Activated CD8-positive, alpha-beta T cell treated with anti-CD3 and anti-CD28 coated beads for 36 hours (primary cell): ENCODE measurements at regions not wholly inside any gene's neighbourhood (a gene's known extent, or its start where the extent isn't known, plus 50 kb on each side); places are given as distances from the start of the nearest gene placed in this dataset.

Source experiments
- ATAC-seq: fragments of 200-7000 bp; cut with Tn5 transposase; one replicate; pipeline ENCODE4 v1.10.0; 2021; ENCODE audit warnings: mild to moderate bottlenecking, moderate library complexity
- CTCF ChIA-PET: fragments of 350-600 bp; sonication (Branson Sonifier 250); formaldehyde crosslinking; loops from one replicate; lab custom pipeline; 2021; ENCODE audit warnings: antibody characterized with exemption; lab: Charles Lee
- POLR2A ChIA-PET: fragments of 350-600 bp; sonication (Branson Sonifier 250); formaldehyde crosslinking; loops from one replicate; lab custom pipeline; 2021; ENCODE audit warnings: antibody characterized with exemption; lab: Charles Lee
- DNase-seq: peaks from one replicate; pipeline ENCODE4 v3.0.0-alpha.2; 2020
- H3K27ac Mint-ChIP-seq: one replicate; pipeline ENCODE4 v1.8.0; 2021; ENCODE audit warnings: mild to moderate bottlenecking, mixed read lengths
- H3K27me3 Mint-ChIP-seq: one replicate; pipeline ENCODE4 v1.8.0; 2021; ENCODE audit warnings: mixed read lengths
- H3K36me3 Mint-ChIP-seq: one replicate; pipeline ENCODE4 v1.8.0; 2021; ENCODE audit warnings: low read depth, mixed read lengths
- H3K4me1 Mint-ChIP-seq: one replicate; pipeline ENCODE4 v1.8.0; 2021; ENCODE audit warnings: low read depth, mixed read lengths
- H3K4me3 Mint-ChIP-seq: one replicate; pipeline ENCODE4 v1.8.0; 2021; ENCODE audit warnings: mild to moderate bottlenecking, moderate library complexity, mixed read lengths
- H3K9me3 Mint-ChIP-seq: one replicate; pipeline ENCODE4 v1.8.0; 2021; ENCODE audit warnings: mixed read lengths
- intact Hi-C: fragments of 100-400 bp; cut with micrococcal nuclease; formaldehyde crosslinking; loops from one replicate; pipeline ENCODE4 v1.10.0; 2022
- TF ChIP-seq, protein P1 (sequence below): fragments of 200-600 bp; IDR thresholded peaks from one replicate; pipeline ENCODE4 v1.8.0; 2022; ENCODE audit warnings: antibody characterized with exemption, mild to moderate bottlenecking

DNA sequence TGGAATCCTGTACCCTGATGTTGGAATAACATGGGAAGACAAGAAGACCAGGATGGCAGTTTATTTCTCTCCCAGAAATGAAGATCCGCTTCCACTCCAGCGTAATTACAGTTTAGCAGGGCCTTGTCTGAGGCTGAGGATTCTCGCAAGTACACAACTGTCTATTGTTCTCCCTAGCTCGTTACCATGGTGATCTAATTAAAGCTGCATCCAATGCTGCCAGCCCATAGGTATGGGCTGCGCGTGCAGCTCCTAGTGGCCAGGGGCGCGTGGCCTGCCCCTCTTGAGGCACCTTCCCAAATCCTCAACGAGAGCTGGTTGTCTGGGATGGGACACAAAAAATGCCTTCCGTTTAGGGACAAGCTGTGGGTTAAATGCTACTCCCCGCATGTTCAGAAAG is 344.9 kb downstream of the CYRIA start:
- TF ChIP-seq, protein P1, sequence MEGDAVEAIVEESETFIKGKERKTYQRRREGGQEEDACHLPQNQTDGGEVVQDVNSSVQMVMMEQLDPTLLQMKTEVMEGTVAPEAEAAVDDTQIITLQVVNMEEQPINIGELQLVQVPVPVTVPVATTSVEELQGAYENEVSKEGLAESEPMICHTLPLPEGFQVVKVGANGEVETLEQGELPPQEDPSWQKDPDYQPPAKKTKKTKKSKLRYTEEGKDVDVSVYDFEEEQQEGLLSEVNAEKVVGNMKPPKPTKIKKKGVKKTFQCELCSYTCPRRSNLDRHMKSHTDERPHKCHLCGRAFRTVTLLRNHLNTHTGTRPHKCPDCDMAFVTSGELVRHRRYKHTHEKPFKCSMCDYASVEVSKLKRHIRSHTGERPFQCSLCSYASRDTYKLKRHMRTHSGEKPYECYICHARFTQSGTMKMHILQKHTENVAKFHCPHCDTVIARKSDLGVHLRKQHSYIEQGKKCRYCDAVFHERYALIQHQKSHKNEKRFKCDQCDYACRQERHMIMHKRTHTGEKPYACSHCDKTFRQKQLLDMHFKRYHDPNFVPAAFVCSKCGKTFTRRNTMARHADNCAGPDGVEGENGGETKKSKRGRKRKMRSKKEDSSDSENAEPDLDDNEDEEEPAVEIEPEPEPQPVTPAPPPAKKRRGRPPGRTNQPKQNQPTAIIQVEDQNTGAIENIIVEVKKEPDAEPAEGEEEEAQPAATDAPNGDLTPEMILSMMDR = no peak
- Mint-ChIP-seq H3K27me3 (no peaks in the 10 kb centered on the region), H3K27ac (no peak overlapping the region), H3K9me3 (no peaks in the 10 kb centered on the region), H3K36me3 (no peaks in the 10 kb centered on the region), H3K4me1 (no peaks in the 10 kb centered on the region), H3K4me3 (no peak overlapping the region)
- intact Hi-C loops = no loop called here
- CTCF ChIA-PET = interaction anchor here (0.6 kb wide), 1 partner anchor 496 kb away, joined by 3 read pairs; no protein-coding TSS in a partner anchor
- DNase-seq (no peak), ATAC-seq (no peak)
- POLR2A ChIA-PET = no interaction called here

DNA sequence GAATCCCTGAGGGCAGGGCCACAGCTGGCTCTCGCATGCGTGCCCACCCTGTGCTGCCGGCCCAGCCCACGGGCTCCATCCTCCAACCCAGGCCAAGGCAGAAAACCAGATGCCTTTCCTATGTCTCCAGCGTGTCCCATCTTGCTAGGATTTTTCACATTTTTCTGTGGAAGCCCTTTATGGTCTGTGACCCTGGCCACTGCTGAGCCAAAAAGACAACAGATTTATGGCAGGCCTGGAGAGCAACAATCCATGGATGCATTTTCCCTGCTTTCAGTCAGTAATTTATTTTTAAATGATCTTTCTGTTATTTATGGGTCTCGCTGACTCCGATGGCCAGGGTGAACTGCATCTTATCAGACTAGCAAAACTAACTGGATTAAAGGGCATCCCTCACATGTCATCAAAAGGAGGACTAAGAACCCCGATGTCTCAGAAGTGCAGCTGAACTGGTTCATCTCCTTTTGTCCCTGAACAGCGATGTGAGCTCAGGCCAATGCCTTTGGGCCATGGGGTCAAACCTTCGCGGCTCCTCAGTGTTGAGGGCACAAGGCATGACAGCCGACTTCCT is 346.0 kb downstream of the CYRIA start:
- Mint-ChIP-seq H3K9me3 (no peaks in the 10 kb centered on the region), H3K36me3 (no peaks in the 10 kb centered on the region), H3K27ac (no peak overlapping the region), H3K27me3 (no peaks in the 10 kb centered on the region), H3K4me3 (no peak overlapping the region), H3K4me1 (no peaks in the 10 kb centered on the region)
- POLR2A ChIA-PET = no interaction called here
- CTCF ChIA-PET = no interaction called here
- no peak for DNase-seq
- intact Hi-C loops = no loop called here
- ATAC-seq = no peak
- TF ChIP-seq, protein P1 = no peak

DNA sequence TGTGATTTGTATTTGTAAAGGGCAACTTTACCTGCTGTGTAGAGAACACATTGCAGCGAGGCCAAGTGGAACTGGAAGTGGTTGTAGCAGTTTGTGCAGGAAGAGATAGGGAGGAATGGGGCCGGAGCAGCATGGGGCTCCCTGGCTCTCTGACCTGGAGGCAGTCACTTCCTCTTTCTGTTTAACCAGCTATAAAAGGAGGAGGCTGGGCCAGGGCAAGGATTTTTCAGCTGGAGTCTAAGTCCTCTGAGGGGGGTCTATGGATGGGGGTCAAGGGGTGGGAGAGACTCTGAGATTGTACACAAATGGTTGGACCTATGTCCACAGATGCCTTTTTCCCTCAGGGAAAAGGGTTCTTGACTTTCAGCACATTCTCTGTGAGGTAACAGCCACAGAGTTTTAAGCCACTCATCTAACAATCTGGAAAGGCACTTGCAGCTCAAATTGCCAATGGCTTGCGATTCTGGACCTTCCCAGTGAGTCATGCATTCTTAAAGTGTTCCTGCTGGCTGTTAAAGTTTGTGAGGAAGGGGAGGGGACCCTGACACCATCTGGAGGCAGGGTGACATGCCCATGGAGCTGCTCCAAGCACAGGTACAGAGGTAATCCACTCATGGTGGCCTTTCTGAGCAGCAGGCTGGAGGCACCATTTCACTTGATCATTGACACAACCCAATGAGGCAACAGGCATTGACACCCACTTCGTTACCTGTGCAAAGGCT is 347.0 kb downstream of the CYRIA start:
- Mint-ChIP-seq H3K27ac (no peak overlapping the region), H3K27me3 (no peaks in the 10 kb centered on the region), H3K36me3 (no peaks in the 10 kb centered on the region), H3K4me3 (no peak overlapping the region), H3K4me1 (no peaks in the 10 kb centered on the region), H3K9me3 (no peaks in the 10 kb centered on the region)
- TF ChIP-seq, protein P1 = no peak
- ChIA-PET CTCF (no interaction called here), POLR2A (no interaction called here)
- intact Hi-C loops = no loop called here
- ATAC-seq = no peak
- no peak for DNase-seq

DNA sequence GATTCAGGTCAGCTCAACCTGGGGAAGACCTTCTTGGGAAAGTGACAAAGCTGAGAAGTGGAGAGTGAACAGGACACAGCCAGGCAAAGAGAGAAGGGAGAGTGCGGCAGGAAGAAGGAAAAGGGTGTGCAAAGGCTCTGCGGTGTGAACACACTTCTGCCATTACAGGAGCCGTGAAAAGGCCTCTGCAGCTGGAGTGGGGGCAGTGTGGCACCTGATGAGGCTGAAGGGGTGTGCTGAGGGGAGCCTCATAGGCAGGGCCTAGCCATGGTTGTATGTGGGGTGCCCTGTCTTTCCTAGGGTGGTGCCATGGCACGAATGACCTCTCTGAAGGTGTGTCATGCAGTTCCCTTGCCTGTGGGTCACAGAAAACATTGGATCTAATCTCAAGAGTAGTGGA is 347.6 kb downstream of the CYRIA start:
- Mint-ChIP-seq H3K27ac (no peak overlapping the region), H3K36me3 (no peaks in the 10 kb centered on the region), H3K4me3 (no peak overlapping the region), H3K27me3 (no peaks in the 10 kb centered on the region), H3K4me1 (no peaks in the 10 kb centered on the region), H3K9me3 (no peaks in the 10 kb centered on the region)
- POLR2A ChIA-PET = interaction anchor here (0.6 kb wide), 1 partner anchor 978 kb away, joined by 3 read pairs; no protein-coding TSS in a partner anchor
- intact Hi-C loops = no loop called here
- DNase-seq (no peak), ATAC-seq (no peak)
- CTCF ChIA-PET = no interaction called here
- TF ChIP-seq, protein P1 = no peak

DNA sequence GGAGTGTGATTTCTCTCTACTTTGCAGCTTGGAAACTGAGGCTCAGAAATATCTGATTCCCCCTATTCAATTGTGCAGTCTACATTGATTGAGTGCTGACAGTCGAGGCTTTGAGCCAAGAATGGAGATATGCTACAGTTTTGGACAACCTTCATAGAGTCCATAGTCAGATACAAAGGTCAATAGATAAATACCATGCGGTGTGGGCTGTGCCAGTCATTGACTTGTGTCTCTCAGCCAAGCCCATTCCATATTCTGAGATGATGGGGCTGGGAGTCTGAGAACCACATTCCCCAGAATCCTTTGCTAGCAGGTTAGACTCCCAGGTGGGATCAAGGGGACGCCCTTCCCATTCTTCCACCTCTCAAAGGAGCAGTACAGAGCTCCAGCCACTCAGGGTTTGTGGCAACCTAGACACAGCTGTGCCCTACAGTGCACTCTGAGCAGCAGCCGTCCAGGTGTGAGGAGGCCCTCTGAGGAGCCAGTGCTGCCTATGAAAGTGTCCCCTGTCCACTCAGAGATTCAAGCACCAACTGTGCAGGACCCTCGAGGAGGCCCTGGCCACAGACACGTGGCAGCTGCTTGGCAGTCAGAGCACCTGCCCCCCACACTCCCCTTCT is 348.3 kb downstream of the CYRIA start:
- H3K4me1 Mint-ChIP-seq = no peaks in the 10 kb centered on the region
- H3K27ac Mint-ChIP-seq = no peak overlapping the region
- ATAC-seq (no peak), DNase-seq (no peak)
- no peaks in the 10 kb centered on the region for H3K9me3 Mint-ChIP-seq
- intact Hi-C loops = no loop called here
- H3K27me3 Mint-ChIP-seq = no peaks in the 10 kb centered on the region
- POLR2A ChIA-PET = interaction anchor here (0.6 kb wide), 1 partner anchor 977 kb away, joined by 3 read pairs; no protein-coding TSS in a partner anchor
- no peaks in the 10 kb centered on the region for H3K36me3 Mint-ChIP-seq
- TF ChIP-seq, protein P1 = no peak
- CTCF ChIA-PET = no interaction called here
- H3K4me3 Mint-ChIP-seq = no peak overlapping the region
